ENCODE measurements at regions not wholly inside any gene's neighbourhood (a gene's known extent, or its start where the extent isn't known, plus 50 kb on each side); places are given as distances from the start of the nearest gene placed in this dataset.
A peak's percentile ranks its signal among the peaks of the same experiment; 100 is the strongest.
"Not testable (repeated sequence)": the region's sequence is repeated elsewhere in the genome, so short reads cannot be mapped to it uniquely, and the experiment has no call there.

- no peak for DNase-seq
Measured at GRCh38 chr2:129354631-129355030, 624.8 kb upstream of the RAB6C start.

- no peak for DNase-seq
Measured at GRCh38 chr2:129361688-129362087, 617.8 kb upstream of the RAB6C start.

- no peak for DNase-seq
Measured at GRCh38 chr2:129366263-129366662, 613.2 kb upstream of the RAB6C start.

- DNase-seq, result no peak
Measured at GRCh38 chr2:129367107-129367506, 612.4 kb upstream of the RAB6C start.

GRCh38 chr2:129369437-129369836 lies 610.0 kb upstream of the RAB6C start:
- no peak for DNase-seq

GRCh38 chr2:129374452-129374851 lies 605.0 kb upstream of the RAB6C start:
- no peak for DNase-seq

GRCh38 chr2:129375632-129376425 lies 603.6 kb upstream of the RAB6C start:
- DNase-seq, result no peak

GRCh38 chr2:129376426-129377077 lies 602.9 kb upstream of the RAB6C start:
- DNase-seq, result no peak

- DNase-seq, result no peak
Measured at GRCh38 chr2:129377078-129377469, 602.4 kb upstream of the RAB6C start.

GRCh38 chr2:129378186-129378585 lies 601.3 kb upstream of the RAB6C start:
- no peak for DNase-seq

- no peak for DNase-seq
Measured at GRCh38 chr2:129379411-129379810, 600.1 kb upstream of the RAB6C start.

- DNase-seq, result no peak
Measured at GRCh38 chr2:129381789-129382188, 597.7 kb upstream of the RAB6C start.

- no peak for DNase-seq
Measured at GRCh38 chr2:129388870-129389269, 590.6 kb upstream of the RAB6C start.

- DNase-seq, result no peak
Measured at GRCh38 chr2:129393816-129394215, 585.6 kb upstream of the RAB6C start.

GRCh38 chr2:129396980-129397599 lies 582.4 kb upstream of the RAB6C start:
- peak; percentile 19 for DNase-seq

- DNase-seq, result no peak
Measured at GRCh38 chr2:129400826-129401225, 578.6 kb upstream of the RAB6C start.

GRCh38 chr2:129402076-129402475 lies 577.4 kb upstream of the RAB6C start:
- DNase-seq, result no peak

GRCh38 chr2:129404000-129404685 lies 575.3 kb upstream of the RAB6C start:
- DNase-seq, result no peak

GRCh38 chr2:129408570-129408969 lies 570.9 kb upstream of the RAB6C start:
- no peak for DNase-seq

GRCh38 chr2:129417041-129417440 lies 562.4 kb upstream of the RAB6C start:
- DNase-seq, result not testable (repeated sequence)

- DNase-seq, result no peak
Measured at GRCh38 chr2:129422028-129422427, 557.4 kb upstream of the RAB6C start.

- no peak for DNase-seq
Measured at GRCh38 chr2:129428086-129428660, 551.3 kb upstream of the RAB6C start.

- no peak for DNase-seq
Measured at GRCh38 chr2:129430911-129431310, 548.6 kb upstream of the RAB6C start.
